ENCODE measurements at regions not wholly inside any gene's neighbourhood (a gene's known extent, or its start where the extent isn't known, plus 50 kb on each side); places are given as distances from the start of the nearest gene placed in this dataset.
"Not testable (repeated sequence)": the region's sequence is repeated elsewhere in the genome, so short reads cannot be mapped to it uniquely, and the experiment has no call there.

DNA sequence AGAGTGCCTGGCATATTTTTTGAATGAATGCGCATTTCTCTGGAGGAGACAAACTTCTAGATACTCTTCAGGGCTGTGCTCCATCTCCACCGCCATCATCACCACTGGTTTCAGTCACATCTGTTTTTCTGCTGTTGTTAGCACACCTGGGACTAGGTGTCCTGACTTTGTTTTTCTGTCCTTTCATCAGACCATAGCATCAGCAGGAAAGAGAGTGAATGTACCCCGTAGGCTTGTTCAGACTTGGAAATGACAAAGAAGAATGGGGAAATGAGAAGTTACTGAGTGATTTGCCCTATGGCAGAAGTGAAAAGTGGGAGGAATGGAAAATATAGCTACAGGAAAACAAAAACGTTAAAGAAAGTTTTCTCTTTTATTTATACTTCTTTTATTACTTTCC, 965.2 kb upstream of the FANCL start:
- no peak for DNase-seq

DNA sequence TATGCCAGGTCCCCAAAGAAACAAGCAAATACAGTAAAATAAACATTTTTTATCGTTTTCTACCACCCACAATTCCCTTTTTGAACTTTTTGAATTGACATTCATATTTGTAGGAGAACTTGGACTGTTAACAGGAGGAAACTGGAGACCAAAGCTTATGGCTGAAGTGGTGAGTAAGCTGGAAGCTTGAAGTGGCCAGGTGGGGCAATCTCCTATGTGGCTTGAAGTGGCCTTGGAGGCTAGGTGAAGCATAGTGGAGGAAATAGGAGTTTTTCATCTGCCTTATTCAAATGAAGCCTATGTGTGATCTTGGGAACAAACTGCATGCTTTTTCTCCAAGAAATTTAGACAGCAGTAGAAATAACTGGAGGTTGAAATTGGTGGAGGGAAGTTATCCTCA, 962.9 kb upstream of the FANCL start:
- no peak for DNase-seq

DNA sequence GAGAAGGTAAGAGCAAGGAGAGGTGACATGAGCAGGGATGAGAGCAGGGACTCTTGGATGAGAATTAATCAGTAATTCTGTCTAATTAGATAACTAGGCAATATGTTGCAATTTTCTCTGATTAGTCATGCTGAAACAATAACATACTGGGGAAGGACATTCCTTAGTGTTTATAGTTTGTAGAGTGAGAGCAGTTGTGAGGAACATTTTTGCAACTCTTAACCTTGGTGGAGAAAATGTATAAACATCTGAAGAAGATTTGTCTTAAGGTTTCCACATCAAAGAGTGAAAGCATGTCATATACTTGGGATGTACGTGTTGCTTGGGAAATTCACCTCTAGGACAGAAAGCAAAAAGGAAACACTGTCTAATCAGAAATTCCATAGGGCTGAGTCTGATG, 955.4 kb upstream of the FANCL start:
- DNase-seq: no peak

DNA sequence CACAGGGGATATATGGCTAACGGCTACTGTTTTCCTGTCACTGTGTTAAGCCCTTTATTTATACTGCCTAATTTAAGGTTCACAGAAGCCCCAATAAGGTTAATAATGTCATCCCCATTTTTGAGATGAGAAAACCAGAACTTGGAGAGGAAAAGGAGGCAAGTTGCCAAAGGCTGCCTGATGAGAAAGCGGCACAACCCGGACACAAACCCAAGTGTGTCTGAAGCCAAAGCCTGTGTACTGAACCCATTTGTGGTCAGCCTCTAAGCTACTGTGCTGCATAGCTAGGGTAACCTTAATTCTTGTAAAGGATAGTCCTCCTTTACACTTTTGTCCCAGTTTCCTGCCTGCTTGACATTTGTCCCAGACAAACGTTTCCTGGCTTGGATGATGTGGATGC, 954.7 kb upstream of the FANCL start:
- no peak for DNase-seq

DNA sequence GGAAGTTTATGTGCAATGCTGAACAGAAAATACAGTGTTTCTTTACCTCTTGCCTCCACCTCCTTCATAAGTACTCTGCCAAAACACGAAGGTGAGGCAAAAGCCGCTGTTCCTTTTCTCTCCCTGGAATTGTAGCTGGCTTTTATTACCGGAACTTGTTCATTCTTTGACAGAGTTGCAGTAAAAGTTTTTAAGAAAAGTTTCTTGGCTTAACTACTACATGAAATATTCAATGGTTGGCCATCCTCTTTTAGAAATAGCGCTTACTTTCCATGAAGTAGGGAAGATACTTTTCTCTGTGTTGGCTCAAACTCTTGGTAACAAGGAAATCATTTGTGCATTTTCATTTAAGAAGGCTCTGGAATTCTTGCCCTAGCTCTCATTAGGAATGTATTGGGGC, 950.7 kb upstream of the FANCL start:
- DNase-seq: no peak

DNA sequence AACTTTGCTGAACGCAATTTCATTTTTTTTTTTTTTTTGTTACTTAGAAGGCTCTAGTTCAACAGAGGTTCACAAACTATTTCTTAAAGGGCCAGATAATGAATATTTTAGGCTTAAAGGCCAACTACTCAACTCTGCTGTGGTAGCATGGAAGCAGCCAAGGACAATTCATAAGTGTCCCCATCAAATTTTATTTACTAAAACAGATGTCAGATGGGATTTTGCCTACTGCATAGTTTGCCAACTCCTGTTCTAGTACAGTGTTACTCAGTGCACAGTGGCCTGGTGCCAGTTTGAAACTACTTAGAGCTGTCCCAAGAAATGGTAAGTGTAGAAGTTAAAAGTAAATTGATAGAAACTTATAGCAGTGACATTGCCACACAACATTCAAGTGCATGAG, 949.4 kb upstream of the FANCL start:
- no peak for DNase-seq

DNA sequence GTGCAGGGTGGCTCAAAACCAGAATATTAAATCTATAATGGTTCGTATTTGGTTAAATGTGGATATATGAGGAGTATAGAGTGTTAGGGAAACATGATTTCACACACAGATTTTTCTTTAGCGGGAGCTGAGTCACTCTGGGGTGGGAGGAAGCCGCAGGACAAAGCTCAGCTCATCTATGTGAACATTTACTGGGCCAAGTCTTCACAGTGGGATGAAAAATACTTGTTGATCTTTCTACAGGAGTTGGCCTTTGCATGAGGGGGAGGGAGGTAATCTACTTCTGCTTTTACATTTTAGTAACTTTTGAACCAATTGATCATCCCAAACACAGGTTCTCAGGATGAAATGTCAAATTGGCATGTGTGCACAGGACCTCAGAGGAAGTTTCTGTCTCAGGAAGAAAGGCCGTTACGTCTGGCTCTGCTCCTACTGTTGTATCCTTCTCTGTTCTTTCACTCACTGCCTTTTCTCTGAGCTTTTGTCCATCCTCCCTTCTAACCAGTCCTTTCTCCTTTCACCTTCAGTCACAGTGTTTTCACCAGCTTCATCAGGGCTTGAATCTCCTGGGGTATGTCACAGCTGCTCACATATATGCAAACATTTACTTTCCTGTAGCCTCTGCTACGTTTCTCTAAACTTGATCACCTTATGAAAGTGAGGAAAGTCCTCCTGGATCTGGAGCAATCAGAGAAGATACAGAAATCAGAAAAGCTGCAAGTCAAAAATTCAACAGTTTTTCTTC, 943.3 kb upstream of the FANCL start:
- no peak for DNase-seq

DNA sequence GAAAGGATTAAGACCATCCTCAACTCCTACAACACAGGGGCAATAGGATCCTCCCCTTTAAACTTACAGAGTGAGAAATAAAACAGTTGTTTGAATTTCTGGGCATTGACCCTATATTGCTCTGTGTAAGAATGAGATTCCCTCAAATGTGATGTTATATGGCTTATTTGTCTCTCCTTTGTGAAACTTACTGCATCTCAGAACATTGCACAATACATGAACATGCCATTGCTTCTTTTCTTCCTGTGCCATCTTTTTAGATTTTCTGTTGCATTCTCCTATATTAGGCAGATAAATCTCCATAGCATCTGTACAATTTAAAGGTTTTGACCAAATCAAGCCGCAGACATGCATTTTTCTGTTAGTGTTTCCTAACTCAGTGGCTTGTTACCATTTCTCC, 941.9 kb upstream of the FANCL start:
- no peak for DNase-seq

DNA sequence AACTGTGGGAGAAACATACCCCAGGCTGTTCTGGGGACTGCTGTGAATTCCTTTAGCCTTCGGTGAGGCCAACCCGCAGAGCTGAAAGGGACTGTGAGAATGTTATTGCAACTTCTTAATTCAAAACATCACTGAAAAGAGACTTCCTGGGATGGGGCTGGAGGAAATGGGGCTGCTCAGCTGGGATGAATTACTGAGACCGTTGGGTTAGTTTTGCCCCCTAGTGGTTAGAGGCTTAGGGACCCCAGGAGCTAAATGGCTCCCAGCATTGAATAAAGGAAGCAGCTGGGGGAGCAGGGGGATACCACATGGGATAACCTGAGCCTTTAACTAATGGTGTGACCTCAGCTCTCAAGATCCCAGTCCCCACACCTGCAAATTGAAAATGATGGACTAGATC, 941.1 kb upstream of the FANCL start:
- peak; percentile 15 for DNase-seq

DNA sequence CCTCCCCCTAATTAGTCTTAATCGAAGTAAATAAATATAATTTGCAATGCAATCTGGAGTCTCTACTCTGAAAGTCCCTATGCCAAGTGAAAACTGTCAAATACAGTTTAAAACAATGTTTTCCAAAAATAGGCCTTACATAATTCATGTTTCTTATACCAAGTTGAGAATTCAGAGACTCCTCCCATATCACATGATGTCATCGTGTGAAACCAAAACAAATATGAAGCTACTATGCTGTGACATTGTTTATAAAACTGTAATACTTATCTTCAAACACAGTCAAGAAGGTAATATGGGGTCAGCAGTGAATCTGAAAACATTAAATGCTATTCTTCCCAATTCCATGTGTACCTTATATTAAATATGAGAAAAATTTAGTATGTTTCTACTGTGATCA, 940.2 kb upstream of the FANCL start:
- no peak for DNase-seq

DNA sequence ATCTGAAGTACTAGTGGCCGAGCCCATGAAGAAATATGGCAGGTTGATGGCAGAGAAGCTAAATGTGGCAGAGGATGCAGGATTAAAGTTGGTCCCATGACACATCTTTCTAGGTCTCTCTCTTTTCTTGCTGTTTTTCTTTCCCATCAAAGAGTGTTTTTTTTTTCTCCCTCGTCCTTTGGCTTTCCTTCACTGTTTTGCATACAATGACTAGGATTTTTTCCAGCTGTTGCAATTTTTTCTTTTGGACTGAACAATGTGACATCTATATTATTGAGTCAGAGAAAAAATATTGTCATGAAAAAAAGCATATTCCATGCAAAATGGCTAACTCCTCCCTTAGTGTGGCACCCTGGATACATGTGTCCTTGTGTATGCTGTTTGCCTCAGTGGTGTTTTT, 939.5 kb upstream of the FANCL start:
- DNase-seq: no peak

DNA sequence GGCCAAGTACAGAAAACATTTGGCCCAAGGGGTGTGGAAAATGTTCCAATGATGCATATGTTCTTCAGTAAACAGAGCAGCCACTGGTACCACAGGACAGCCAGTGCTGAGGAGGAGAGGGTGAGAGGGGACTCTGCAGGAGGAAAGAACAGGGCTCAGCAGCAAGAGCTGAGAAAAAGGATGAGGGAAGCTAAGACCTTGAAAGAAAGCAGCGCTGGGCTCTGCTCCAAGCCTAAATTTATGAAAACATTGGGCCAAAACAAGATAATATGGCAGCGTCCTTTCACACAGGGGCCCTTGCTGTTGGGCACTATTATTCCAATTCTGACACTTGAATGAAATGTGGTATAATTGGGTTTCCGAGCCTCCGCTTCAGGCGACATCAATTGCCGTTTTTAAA, 939.0 kb upstream of the FANCL start:
- no peak for DNase-seq

DNA sequence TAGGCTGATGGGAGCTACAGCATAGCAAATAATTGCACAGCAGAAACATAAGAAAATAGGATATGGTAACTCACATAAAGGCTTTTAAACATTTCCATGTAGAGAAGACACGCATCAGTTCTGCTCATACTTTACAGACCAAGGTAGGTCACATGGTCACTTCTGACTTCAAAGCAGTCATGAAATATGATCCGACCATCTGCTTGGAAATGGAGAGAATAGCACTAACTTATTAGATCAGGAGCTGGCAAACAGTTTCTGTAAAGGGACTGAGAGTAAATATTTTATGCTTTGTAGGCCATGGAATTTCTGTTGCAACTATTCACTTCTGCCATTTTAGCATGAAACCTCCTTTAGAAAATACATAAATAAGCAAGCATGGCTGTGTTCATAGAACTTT, 936.6 kb upstream of the FANCL start:
- DNase-seq: no peak

DNA sequence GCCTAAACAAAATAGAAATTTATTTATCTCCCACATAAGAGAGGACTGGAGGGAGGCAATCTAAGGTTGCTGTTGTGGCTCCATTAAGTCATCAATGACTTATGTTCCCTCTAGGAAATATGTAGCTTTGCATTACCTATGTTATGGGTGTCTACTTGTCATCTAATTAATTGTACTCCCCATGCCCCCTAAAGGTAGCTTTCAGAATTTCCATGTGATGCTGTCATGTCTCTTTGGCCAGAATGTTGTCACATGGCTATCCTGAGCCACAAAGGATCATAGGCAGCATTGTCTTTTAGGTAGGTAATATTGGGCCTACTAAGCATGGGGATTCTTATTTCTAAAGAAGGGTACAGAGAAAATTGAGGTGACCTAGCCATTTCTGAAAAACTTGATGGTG, 935.6 kb upstream of the FANCL start:
- no peak for DNase-seq

DNA sequence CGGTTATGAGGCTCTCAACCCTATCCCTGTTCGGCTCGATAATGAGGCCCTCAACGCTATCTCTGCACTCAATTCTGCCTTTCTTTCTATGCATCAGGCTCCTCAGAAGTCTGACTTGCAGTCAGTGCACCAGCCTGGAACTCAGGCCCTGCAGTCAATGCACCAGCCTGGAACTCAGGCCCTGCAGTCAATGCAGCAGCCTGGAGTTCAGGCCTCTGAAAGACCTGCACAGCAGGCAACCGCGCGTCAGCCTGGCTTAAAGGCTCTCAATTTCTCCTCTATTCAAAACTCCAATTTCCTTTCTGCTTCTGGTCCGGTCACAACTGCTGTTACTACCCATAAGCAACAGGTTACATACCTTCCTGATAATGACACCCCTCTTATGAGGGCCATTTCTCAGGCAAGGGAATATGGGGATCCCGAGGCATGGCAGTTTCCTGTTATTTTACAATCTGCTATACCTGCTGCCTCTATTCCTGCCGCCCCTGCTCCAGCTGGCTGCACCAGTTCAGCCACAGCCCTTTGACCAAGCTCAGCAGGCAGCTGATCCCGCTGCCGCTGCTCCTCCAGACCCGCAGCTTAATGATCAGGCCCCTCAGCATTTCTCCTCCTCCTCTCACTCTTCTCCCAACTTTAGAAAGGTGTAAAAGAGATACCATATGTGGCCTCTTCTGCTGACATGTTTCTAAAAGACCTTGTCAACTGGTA, 933.6 kb upstream of the FANCL start:
- DNase-seq: no peak

DNA sequence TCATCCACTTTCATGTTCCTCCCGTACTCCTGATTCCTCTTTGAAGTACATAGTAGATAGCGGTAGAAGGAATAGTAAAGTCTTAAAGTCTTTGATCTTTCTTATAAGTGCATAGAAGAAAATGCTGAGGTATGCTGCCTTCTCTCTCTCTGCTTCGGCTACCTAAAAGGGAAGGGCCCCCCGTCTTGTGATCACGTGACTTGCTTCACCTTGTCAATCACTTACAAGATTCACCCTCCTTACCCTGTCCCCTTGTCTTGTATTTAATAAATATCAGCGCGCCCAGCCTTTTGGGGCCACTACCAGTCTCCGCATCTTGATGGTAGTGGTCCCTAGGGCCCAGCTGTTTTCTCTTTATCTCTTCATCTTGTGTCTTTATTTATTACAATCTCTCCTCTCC, 932.2 kb upstream of the FANCL start:
- DNase-seq: no peak

DNA sequence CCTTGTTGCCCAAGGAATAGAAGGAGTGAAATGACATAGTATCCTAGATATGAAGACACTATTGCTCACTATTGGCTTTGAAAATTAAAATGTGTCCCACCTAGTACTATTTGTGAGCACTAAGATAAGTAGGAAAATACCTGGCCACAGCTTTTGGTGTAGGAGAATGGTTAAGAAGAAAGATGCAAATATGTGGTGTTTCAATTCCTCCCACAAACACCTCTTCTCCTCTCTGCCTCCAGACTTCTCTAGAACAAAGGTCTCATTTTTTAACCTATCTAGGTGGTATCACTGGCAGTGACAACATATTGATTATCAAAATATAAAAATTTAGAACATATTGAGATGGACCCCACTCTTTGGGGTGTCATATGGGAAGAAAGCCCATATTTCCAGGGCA, 929.9 kb upstream of the FANCL start:
- no peak for DNase-seq

DNA sequence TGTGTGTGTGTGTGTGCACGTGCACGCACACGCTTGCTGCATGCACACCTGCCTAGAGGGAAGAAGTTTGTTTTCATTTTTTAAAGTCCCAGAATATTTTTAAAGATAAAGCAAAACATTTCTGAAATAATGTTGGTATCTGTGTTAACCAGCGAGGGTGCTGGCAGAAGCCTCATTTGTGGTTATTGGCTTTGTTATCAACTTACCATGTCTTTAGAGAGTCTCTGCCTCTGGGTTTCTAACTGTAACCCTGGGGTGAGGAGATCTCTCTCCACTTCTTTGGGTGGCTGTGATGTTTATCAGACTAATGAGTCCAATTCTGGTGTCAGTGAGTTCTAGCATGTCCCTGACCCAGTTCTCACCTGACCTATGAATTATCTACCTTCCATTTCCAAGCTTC, 927.6 kb upstream of the FANCL start:
- DNase-seq: no peak

DNA sequence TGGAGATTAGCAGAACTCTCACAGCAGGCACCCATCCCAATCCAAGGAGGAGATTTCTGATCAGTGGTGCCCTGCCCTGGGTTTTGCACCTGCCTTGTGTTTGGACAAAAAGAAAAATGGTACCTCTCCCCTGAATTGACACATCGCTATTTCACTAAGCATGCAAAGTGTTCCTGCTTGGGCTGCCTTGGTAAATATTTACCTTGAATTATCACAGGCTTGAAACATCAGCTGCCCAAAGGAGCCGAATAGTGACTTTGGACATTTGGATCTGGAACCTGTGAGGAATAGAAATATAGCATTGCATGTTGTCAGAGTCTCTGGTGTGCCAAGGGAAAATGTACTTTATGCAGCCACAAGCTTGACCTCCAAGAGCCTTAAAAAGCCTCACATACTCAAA, 926.4 kb upstream of the FANCL start:
- no peak for DNase-seq

DNA sequence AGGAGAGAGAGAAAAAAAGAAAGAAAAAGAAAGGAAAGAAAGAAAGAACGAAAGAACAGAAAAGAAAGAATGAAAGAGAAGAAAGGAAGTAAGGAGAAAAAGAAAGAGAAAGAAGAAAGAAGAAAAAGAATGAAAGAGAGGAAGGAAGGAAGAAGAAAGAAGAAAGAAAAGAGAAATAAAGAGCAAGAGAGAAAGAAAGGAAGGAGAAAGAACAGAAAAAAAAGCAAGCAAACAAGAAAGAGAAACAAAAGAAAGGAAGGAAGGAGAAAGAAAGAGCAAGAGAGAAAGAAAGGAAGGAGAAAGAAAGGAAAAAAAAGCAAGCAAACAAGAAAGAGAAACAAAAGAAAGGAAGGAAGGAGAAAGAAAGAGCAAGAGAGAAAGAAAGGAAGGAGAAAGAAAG, 916.8 kb upstream of the FANCL start:
- DNase-seq: not testable (repeated sequence)

DNA sequence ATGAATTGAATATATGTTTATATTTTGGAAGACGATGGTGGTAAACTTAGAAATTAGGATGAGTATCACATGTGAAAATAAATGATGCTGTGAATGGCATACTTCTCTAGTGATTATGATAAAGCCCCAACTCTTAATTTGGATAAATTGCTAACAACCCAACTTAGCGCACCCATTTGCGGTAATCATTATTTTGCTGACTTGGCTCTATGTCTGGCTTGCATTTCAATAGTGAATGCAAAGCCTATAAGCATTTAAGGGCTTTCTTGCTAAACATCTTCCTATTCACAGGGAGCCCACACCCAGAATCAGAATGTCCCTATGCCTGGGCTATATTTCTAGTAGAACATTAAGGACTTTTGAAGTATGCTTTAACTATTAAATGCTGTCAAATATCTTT, 910.7 kb upstream of the FANCL start:
- no peak for DNase-seq

DNA sequence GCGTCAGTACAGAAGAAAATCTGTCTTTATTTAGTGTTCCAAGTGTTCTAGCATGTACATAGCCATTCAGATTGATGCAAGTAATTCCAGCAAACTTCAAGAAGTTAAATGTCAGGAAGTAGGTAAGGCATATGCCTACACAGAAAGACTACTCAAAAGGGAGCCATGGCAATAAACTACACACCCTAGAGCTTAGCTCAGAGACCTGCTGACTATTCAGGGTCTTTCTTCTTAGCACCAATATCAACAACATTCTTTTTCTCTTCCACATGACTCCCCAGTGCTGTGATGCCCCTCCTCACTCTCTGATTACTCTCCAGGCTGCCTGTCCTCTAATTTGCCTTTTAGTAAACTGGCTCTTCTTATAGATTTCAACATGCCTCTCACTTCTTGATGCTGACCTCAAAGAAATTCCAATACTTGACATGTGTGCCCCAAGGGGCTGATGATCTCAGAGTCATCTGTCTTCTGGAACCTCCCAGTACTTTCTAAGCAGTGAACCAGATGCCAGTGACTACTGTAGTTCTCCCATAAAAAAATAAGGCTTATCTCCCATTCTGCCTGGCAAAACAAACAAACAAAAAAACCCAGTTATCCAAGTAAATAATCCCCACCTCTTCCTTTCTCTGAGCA, 909.2 kb upstream of the FANCL start:
- DNase-seq: no peak

DNA sequence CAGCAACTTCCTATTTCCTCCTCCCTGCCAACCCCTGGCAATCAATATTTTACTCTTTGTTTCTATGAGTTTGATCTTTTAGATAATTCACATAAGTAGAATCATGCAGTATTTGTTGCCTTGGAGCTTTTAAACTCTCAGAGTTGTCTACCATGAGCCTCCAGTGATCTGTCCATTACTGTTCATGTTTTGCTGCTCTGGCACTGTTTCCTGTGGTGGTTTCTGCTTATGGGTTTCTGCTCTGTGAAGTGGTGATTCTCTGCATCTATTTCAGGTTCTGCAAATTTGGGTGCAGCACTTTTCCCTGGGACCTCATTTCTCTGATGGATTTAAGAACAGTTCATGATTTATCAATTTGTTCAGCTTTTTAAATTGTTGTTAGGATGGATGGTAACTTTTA, 908.1 kb upstream of the FANCL start:
- DNase-seq: no peak

DNA sequence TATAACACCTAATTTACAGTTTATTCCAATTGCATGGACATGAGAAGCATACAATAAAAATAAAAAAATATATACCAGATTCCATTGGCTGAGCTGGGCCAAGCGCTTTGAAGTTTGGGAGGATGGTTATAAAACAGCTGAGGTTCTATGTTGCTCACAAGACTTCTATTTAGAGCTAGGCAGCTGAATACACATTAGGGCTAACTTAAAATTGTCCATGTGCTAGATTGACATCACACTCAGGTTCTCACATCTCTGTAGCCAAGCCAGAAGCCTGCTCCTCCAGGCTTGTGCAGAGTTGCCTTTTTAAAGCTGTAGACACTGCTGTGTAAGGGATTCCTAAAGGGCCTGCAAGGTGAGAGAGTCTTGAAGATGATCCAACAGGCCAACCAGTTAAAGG, 871.1 kb upstream of the FANCL start:
- DNase-seq: no peak

DNA sequence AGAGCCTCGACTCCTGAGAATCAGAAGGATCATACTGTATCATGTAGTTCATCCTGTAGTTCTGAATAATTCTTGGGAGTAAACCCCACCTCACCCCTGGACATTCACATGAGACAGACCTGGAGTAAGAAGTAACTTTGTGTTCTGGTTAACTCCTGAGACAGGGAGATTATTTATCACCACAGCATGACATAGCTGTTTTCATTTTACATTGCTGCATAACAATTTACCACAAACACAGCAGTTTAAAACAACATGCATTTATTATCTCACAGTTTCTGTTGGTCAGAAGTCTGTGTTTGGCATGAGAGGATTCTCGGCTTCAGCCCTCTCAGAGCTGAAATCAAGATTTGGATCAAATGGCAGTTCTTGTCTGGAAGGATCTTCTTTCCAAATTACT, 855.8 kb upstream of the FANCL start:
- no peak for DNase-seq
